WTC11 (cell line): ENCODE measurements at regions not wholly inside any gene's neighbourhood (a gene's known extent, or its start where the extent isn't known, plus 50 kb on each side); places are given as distances from the start of the nearest gene placed in this dataset.

Experiments
- ATAC-seq: fragments of 200-7000 bp; cut with Tn5 transposase; 2 replicates; pipeline ENCODE4 v1.10.0; 2021; ENCODE audit warnings: mild to moderate bottlenecking, moderate library complexity
- CTCF ChIA-PET: fragments of 300-600 bp; sonication (Branson Sonifier 250); formaldehyde crosslinking; loops from one replicate; lab custom pipeline; 2021; ENCODE audit warnings: antibody characterized with exemption; lab: Charles Lee
- POLR2A ChIA-PET: fragments of 350-600 bp; sonication (Branson Sonifier 250); formaldehyde crosslinking; loops from one replicate; lab custom pipeline; 2021; ENCODE audit warnings: antibody characterized with exemption; lab: Charles Lee
- DNase-seq: peaks from one replicate; pipeline ENCODE4 v3.0.0; 2021; ENCODE audit warnings: low spot score
- H3K27ac Mint-ChIP-seq: 2 replicates; pipeline ENCODE4 v1.8.0; 2021; ENCODE audit warnings: mixed read lengths
- H3K27me3 Mint-ChIP-seq: 2 replicates; pipeline ENCODE4 v1.8.0; 2021; ENCODE audit warnings: low read depth, mild to moderate bottlenecking, moderate library complexity, mixed read lengths
- H3K36me3 Mint-ChIP-seq: 2 replicates; pipeline ENCODE4 v1.8.0; 2021; ENCODE audit warnings: mixed read lengths
- H3K4me1 Mint-ChIP-seq: 2 replicates; pipeline ENCODE4 v1.8.0; 2022; ENCODE audit warnings: mixed read lengths
- H3K4me3 Mint-ChIP-seq: 2 replicates; pipeline ENCODE4 v1.8.0; 2021; ENCODE audit warnings: mild to moderate bottlenecking, moderate library complexity, mixed read lengths
- H3K9me3 Mint-ChIP-seq: 2 replicates; pipeline ENCODE4 v1.8.0; 2021; ENCODE audit warnings: mixed read lengths
- ATF2 ChIP-seq: sonication (generic); formaldehyde crosslinking; IDR thresholded peaks from 2 replicates; pipeline ENCODE4 v1.8.1; 2022; ENCODE audit warnings: low read depth, missing genetic modification reagents, borderline replicate concordance
- CBFB ChIP-seq: sonication (generic); formaldehyde crosslinking; IDR thresholded peaks from 2 replicates; pipeline ENCODE4 v1.8.1; 2022; ENCODE audit warnings: mild to moderate bottlenecking, low read depth, missing genetic modification reagents
- E2F5 ChIP-seq: sonication (generic); formaldehyde crosslinking; IDR thresholded peaks from 2 replicates; pipeline ENCODE4 v1.8.1; 2022; ENCODE audit warnings: mild to moderate bottlenecking, moderate library complexity, missing genetic modification reagents
- ELF4 ChIP-seq: sonication (generic); formaldehyde crosslinking; IDR thresholded peaks from 2 replicates; pipeline ENCODE4 v1.8.1; 2022; ENCODE audit warnings: low read depth, mild to moderate bottlenecking, moderate library complexity, missing genetic modification reagents
- ETV6 ChIP-seq: sonication (generic); formaldehyde crosslinking; IDR thresholded peaks from 2 replicates; pipeline ENCODE4 v1.8.1; 2022; ENCODE audit warnings: mild to moderate bottlenecking, missing genetic modification reagents
- GRHL2 ChIP-seq: fragments of 250-450 bp; sonication (Bioruptor Pico); IDR thresholded peaks from 2 replicates; pipeline ENCODE4 v1.8.0; 2022; ENCODE audit warnings: mild to moderate bottlenecking, moderate library complexity; ENCODE audit not compliant: insufficient replicate concordance, severe bottlenecking
- MLX ChIP-seq: sonication (generic); formaldehyde crosslinking; IDR thresholded peaks from 2 replicates; pipeline ENCODE4 v1.8.1; 2023; ENCODE audit warnings: mild to moderate bottlenecking, missing genetic modification reagents, moderate library complexity
- NFYB ChIP-seq: sonication (generic); formaldehyde crosslinking; conservative IDR thresholded peaks from 2 replicates; pipeline ENCODE4 v1.8.0; 2022; ENCODE audit warnings: low read depth, missing genetic modification reagents
- RORB ChIP-seq: fragments of 250-450 bp; sonication (Bioruptor Pico); IDR thresholded peaks from 2 replicates; pipeline ENCODE4 v1.9.0; 2021; ENCODE audit warnings: mild to moderate bottlenecking
- TP53 ChIP-seq: sonication (generic); formaldehyde crosslinking; IDR thresholded peaks from 2 replicates; pipeline ENCODE4 v1.8.1; 2023; ENCODE audit warnings: mild to moderate bottlenecking, missing genetic modification reagents
- USF1 ChIP-seq: sonication (generic); formaldehyde crosslinking; IDR thresholded peaks from 2 replicates; pipeline ENCODE4 v1.8.0; 2022; ENCODE audit warnings: mild to moderate bottlenecking, missing genetic modification reagents
- ZNF232 ChIP-seq: sonication (generic); formaldehyde crosslinking; IDR thresholded peaks from 2 replicates; pipeline ENCODE4 v1.8.0; 2022; ENCODE audit warnings: mild to moderate bottlenecking, missing genetic modification reagents
- ZNF512 ChIP-seq: sonication (generic); formaldehyde crosslinking; IDR thresholded peaks from 2 replicates; pipeline ENCODE4 v1.8.1; 2022; ENCODE audit warnings: missing genetic modification reagents, borderline replicate concordance
- TF ChIP-seq, protein P1 (sequence below): fragments of 250-450 bp; sonication (Bioruptor Pico); conservative IDR thresholded peaks from 2 replicates; pipeline ENCODE4 v1.9.0; 2021; ENCODE audit warnings: mild to moderate bottlenecking
- TF ChIP-seq, protein P2 (sequence below): fragments of 250-450 bp; sonication (Bioruptor Pico); IDR thresholded peaks from 2 replicates; pipeline ENCODE4 v1.9.0; 2021; ENCODE audit warnings: mild to moderate bottlenecking
- TF ChIP-seq, protein P3 (sequence below): sonication (generic); formaldehyde crosslinking; IDR thresholded peaks from 2 replicates; pipeline ENCODE4 v1.8.0; 2022; ENCODE audit warnings: mild to moderate bottlenecking, missing genetic modification reagents

DNA sequence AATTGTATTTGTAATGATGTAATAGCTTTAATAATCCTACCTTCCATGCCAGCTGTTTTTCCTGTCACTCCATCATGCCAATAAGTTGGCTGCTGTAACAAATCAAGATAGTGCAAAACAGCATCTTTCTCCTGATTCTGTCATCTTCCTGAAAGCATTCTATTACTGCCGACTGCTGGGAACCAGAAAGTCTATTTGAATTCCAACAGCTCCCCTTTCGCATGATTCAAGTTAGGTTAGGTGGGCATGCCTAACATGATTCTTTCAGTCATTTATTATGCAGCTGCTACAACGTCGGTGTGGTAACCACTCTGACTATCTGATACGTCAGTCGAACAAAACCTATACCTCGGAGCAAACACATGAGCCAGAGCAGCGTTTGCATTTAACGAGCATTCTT lies 127.9 kb upstream of the DMD start:
- Mint-ChIP-seq H3K9me3 (peaks cover 5% of the 10 kb centered on the region; the same call in 1 of the 2 replicates), H3K4me1 (peaks cover 20% of the 10 kb centered on the region), H3K27me3 (no peaks in the 10 kb centered on the region), H3K27ac (no peak overlapping the region), H3K36me3 (no peaks in the 10 kb centered on the region), H3K4me3 (no peak overlapping the region)
- no peak for ATAC-seq
- DNase-seq, result no peak
- ChIA-PET POLR2A (no interaction called here), CTCF (no interaction called here)
- TF ChIP-seq ZNF512 (CRISPR knock-in tag), result no peak

GRCh38 chrX:33336783-33337182 lies 125.4 kb upstream of the DMD start:
- CTCF ChIA-PET, result interaction anchor here (0.6 kb wide), 1 partner anchor 969 kb away, joined by 3 read pairs; no protein-coding TSS in a partner anchor
- POLR2A ChIA-PET, result no interaction called here

More at GRCh38 chrX:33336783-33337182, 125.4 kb upstream of the DMD start:
- Mint-ChIP-seq H3K27ac (no peak overlapping the region; the same call in 1 of the 2 replicates), H3K4me1 (peaks cover 25% of the 10 kb centered on the region)
- no peak for ATAC-seq
- TF ChIP-seq, protein P1, sequence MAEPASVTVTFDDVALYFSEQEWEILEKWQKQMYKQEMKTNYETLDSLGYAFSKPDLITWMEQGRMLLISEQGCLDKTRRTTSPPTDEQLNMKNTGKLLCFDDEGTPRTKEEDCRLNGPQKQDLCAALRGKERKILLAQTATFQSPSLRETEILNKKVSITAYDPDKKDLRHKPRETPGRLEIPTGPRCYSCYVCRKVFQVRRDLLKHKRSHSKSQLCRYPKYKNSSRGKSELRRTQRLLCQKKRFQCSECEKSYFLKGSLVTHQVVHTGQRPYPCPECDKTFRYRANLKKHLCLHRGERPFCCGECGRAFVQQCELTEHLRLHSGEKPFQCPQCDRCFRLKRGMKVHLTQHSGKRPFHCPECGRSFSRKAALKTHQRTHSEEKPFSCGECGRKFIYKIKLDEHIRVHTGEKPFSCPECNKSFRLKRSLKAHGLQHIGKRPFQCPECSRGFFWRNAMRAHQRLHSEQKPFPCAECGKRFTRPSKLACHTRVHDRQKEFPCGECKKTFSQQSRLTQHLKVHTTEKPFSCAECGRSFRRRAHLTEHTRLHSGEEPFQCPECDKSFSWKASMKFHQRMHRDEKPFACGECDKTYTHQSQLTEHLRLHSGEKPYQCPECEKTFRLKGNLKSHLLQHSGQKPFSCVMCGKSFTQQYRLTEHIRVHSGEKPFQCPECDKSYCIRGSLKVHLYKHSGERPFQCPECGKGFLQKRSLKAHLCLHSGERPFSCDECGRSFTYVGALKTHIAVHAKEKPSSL (CRISPR knock-in tag), result no peak
- no peak for TF ChIP-seq ZNF232
- TF ChIP-seq MLX, result no peak
- TF ChIP-seq USF1, result no peak
- TF ChIP-seq CBFB, result no peak
- no peak for TF ChIP-seq ATF2 (CRISPR knock-in tag)
- no peak for TF ChIP-seq E2F5 (CRISPR knock-in tag)
- no peak for TF ChIP-seq NFYB
- TF ChIP-seq ELF4, result no peak
- no peak for TF ChIP-seq TP53 (CRISPR knock-in tag)
- TF ChIP-seq ETV6, result no peak
- TF ChIP-seq, protein P2, sequence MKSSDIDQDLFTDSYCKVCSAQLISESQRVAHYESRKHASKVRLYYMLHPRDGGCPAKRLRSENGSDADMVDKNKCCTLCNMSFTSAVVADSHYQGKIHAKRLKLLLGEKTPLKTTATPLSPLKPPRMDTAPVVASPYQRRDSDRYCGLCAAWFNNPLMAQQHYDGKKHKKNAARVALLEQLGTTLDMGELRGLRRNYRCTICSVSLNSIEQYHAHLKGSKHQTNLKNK, result no peak
- no peak for TF ChIP-seq GRHL2 (CRISPR knock-in tag)
- TF ChIP-seq RORB (CRISPR knock-in tag), result no peak
- TF ChIP-seq, protein P3, sequence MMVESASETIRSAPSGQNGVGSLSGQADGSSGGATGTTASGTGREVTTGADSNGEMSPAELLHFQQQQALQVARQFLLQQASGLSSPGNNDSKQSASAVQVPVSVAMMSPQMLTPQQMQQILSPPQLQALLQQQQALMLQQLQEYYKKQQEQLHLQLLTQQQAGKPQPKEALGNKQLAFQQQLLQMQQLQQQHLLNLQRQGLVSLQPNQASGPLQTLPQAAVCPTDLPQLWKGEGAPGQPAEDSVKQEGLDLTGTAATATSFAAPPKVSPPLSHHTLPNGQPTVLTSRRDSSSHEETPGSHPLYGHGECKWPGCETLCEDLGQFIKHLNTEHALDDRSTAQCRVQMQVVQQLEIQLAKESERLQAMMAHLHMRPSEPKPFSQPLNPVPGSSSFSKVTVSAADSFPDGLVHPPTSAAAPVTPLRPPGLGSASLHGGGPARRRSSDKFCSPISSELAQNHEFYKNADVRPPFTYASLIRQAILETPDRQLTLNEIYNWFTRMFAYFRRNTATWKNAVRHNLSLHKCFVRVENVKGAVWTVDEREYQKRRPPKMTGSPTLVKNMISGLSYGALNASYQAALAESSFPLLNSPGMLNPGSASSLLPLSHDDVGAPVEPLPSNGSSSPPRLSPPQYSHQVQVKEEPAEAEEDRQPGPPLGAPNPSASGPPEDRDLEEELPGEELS (CRISPR knock-in tag), result no peak
- TF ChIP-seq, all 79 proteins: peak for 0
- Mint-ChIP-seq H3K9me3 (peaks cover 5% of the 10 kb centered on the region; the same call in 1 of the 2 replicates), H3K4me3 (no peak overlapping the region), H3K27me3 (no peaks in the 10 kb centered on the region), H3K36me3 (no peaks in the 10 kb centered on the region)
- DNase-seq, result no peak
